ENCODE measurements at regions not wholly inside any gene's neighbourhood (a gene's known extent, or its start where the extent isn't known, plus 50 kb on each side); places are given as distances from the start of the nearest gene placed in this dataset.

DNA sequence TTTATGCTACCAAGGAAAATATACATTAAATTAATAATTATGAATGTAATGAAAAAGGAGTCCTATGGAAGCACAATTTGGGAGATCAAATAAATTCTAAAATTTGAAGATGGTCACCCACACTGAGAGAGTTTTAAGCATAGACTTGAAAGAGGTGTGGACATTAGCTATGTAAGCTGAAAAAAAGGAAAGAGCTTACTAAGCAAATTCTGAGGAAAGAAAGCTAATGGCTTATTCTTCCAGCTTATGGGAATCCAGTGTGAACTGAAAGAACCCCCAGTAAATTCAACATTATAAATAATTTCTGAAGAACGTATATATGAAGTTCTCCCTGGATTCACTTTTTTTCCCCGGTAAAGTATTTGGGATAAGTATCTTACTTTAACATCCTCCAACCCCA, 78.2 kb upstream of the GUCY1A1 start:
- no peak overlapping the region for H3K27ac Mint-ChIP-seq
- Histone ChIP-seq H3K27me3 (replicated peaks in 1 of 4; ENCODE audit: control extremely low read depth in 1 of 4, control insufficient read depth in 3 of 4, insufficient read depth in 4 of 4, low read length in 3 of 4) (no peaks in the 10 kb centered on the region), H3K9ac (ENCODE audit: low read length) (no peak overlapping the region), H4K20me1 (ENCODE audit: control insufficient read depth, insufficient read depth, low read length, poor library complexity, severe bottlenecking) (no peaks in the 10 kb centered on the region), H3K79me2 (ENCODE audit: control insufficient read depth, insufficient read depth, low read length) (no peaks in the 10 kb centered on the region), H3K36me3 (replicated peaks in 1 of 2; ENCODE audit: control extremely low read depth in 1 of 2, control insufficient read depth in 1 of 2, extremely low read depth in 1 of 2, insufficient read depth in 2 of 2, low read length in 1 of 2) (no peaks in the 10 kb centered on the region), H2AFZ (ENCODE audit: insufficient read depth, low read depth, low read length, poor library complexity, severe bottlenecking) (no peak overlapping the region), H3K4me2 (replicated peaks; ENCODE audit: low read depth, low read length, poor library complexity, severe bottlenecking) (no peak overlapping the region), H3K4me1 (ENCODE audit: control insufficient read depth in 2 of 2, insufficient read depth in 2 of 2, low read length in 2 of 2) (no peaks in the 10 kb centered on the region), H3K4me3 (ENCODE audit: control extremely low read depth in 1 of 5, extremely low read depth in 1 of 5, insufficient read depth in 1 of 5, low read depth in 2 of 5, low read length in 4 of 5) (no peak overlapping the region), H3K27ac (ENCODE audit: low read length in 2 of 2) (no peak overlapping the region), H3K9me3 (ENCODE audit: control extremely low read depth in 1 of 3, control insufficient read depth in 2 of 3, insufficient read depth in 1 of 3, low read length in 2 of 3) (no peaks in the 10 kb centered on the region)
- H3K27me3 Mint-ChIP-seq = peaks cover 5% of the 10 kb centered on the region
- intact Hi-C loops (cut with micrococcal nuclease) = no loop called here
- TF ChIP-seq EZH2 (IDR thresholded peaks at IDR 0.05; ENCODE audit: borderline replicate concordance, insufficient read depth, low read depth, low read length, poor library complexity, severe bottlenecking) = no peak
- TF ChIP-seq, protein P1, sequence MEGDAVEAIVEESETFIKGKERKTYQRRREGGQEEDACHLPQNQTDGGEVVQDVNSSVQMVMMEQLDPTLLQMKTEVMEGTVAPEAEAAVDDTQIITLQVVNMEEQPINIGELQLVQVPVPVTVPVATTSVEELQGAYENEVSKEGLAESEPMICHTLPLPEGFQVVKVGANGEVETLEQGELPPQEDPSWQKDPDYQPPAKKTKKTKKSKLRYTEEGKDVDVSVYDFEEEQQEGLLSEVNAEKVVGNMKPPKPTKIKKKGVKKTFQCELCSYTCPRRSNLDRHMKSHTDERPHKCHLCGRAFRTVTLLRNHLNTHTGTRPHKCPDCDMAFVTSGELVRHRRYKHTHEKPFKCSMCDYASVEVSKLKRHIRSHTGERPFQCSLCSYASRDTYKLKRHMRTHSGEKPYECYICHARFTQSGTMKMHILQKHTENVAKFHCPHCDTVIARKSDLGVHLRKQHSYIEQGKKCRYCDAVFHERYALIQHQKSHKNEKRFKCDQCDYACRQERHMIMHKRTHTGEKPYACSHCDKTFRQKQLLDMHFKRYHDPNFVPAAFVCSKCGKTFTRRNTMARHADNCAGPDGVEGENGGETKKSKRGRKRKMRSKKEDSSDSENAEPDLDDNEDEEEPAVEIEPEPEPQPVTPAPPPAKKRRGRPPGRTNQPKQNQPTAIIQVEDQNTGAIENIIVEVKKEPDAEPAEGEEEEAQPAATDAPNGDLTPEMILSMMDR (IDR thresholded peaks at IDR 0.05) = no peak
- H3K4me1 Mint-ChIP-seq = no peaks in the 10 kb centered on the region
- ChIA-PET POLR2A (no interaction called here), CTCF (no interaction called here)
- no peak overlapping the region for H3K4me3 Mint-ChIP-seq
- DNase-seq (no peak), ATAC-seq (ENCODE audit: low read depth) (no peak)
- H3K9me3 Mint-ChIP-seq (ENCODE audit: insufficient read depth) = no peaks in the 10 kb centered on the region
- no CpG with 5 or more reads among the region's 2 CpGs for WGBS (ENCODE audit: insufficient coverage)

- Histone ChIP-seq H3K4me1 (ENCODE audit: control insufficient read depth in 2 of 2, insufficient read depth in 2 of 2, low read length in 2 of 2) (no peaks in the 10 kb centered on the region), H3K4me3 (ENCODE audit: control extremely low read depth in 1 of 5, extremely low read depth in 1 of 5, insufficient read depth in 1 of 5, low read depth in 2 of 5, low read length in 4 of 5) (no peak overlapping the region), H3K79me2 (ENCODE audit: control insufficient read depth, insufficient read depth, low read length) (no peaks in the 10 kb centered on the region), H3K36me3 (replicated peaks in 1 of 2; ENCODE audit: control extremely low read depth in 1 of 2, control insufficient read depth in 1 of 2, extremely low read depth in 1 of 2, insufficient read depth in 2 of 2, low read length in 1 of 2) (no peaks in the 10 kb centered on the region), H3K9me3 (ENCODE audit: control extremely low read depth in 1 of 3, control insufficient read depth in 2 of 3, insufficient read depth in 1 of 3, low read length in 2 of 3) (no peaks in the 10 kb centered on the region), H2AFZ (ENCODE audit: insufficient read depth, low read depth, low read length, poor library complexity, severe bottlenecking) (no peak overlapping the region), H3K27me3 (replicated peaks in 1 of 4; ENCODE audit: control extremely low read depth in 1 of 4, control insufficient read depth in 3 of 4, insufficient read depth in 4 of 4, low read length in 3 of 4) (no peaks in the 10 kb centered on the region), H4K20me1 (ENCODE audit: control insufficient read depth, insufficient read depth, low read length, poor library complexity, severe bottlenecking) (no peaks in the 10 kb centered on the region), H3K4me2 (replicated peaks; ENCODE audit: low read depth, low read length, poor library complexity, severe bottlenecking) (no peak overlapping the region), H3K9ac (ENCODE audit: low read length) (no peak overlapping the region), H3K27ac (ENCODE audit: low read length in 2 of 2) (no peak overlapping the region)
- ChIA-PET POLR2A (no interaction called here), CTCF (no interaction called here)
- ATAC-seq (ENCODE audit: low read depth) (no peak), DNase-seq (no peak)
- Mint-ChIP-seq H3K4me3 (no peak overlapping the region), H3K27me3 (peaks cover 5% of the 10 kb centered on the region), H3K4me1 (no peaks in the 10 kb centered on the region), H3K27ac (no peak overlapping the region), H3K9me3 (ENCODE audit: insufficient read depth) (no peaks in the 10 kb centered on the region)
- TF ChIP-seq, protein P1 (IDR thresholded peaks at IDR 0.05) = no peak
- TF ChIP-seq EZH2 (IDR thresholded peaks at IDR 0.05; ENCODE audit: borderline replicate concordance, insufficient read depth, low read depth, low read length, poor library complexity, severe bottlenecking) = no peak
- intact Hi-C loops (cut with micrococcal nuclease) = no loop called here
- 97% methylated on average over 3 of the region's 3 CpGs for WGBS (ENCODE audit: insufficient coverage)
Measured at GRCh38 chr4:155587766-155588165, 78.9 kb upstream of the GUCY1A1 start.
